ENCODE measurements at regions not wholly inside any gene's neighbourhood (a gene's known extent, or its start where the extent isn't known, plus 50 kb on each side); places are given as distances from the start of the nearest gene placed in this dataset.
"Not testable (repeated sequence)": the region's sequence is repeated elsewhere in the genome, so short reads cannot be mapped to it uniquely, and the experiment has no call there.

GRCh38 chr9:102941868-102942267 is 53.3 kb upstream of the CYLC2 start:
- DNase-seq (ENCODE audit: low spot score) = no peak

- no peak for DNase-seq (ENCODE audit: low spot score)
These were observed 72.6 kb upstream of the CYLC2 start for GRCh38 chr9:102922526-102922925.

- no peak for DNase-seq (ENCODE audit: low spot score)
These were observed 83.9 kb upstream of the CYLC2 start for GRCh38 chr9:102911185-102911584.

GRCh38 chr9:102905795-102906194 is 89.3 kb upstream of the CYLC2 start:
- DNase-seq (ENCODE audit: low spot score) = not testable (repeated sequence)

- no peak for DNase-seq (ENCODE audit: low spot score)
These were observed 103.1 kb upstream of the CYLC2 start for GRCh38 chr9:102892025-102892424.

- not testable (repeated sequence) for DNase-seq (ENCODE audit: low spot score)
These were observed 106.4 kb upstream of the CYLC2 start for GRCh38 chr9:102888747-102889146.

- no peak for DNase-seq (ENCODE audit: low spot score)
These were observed 119.4 kb upstream of the CYLC2 start for GRCh38 chr9:102875687-102876086.

GRCh38 chr9:102867488-102867887 is 127.6 kb upstream of the CYLC2 start:
- DNase-seq (ENCODE audit: low spot score) = no peak

- DNase-seq (ENCODE audit: low spot score) = no peak
These were observed 132.7 kb upstream of the CYLC2 start for GRCh38 chr9:102862478-102862877.

GRCh38 chr9:102855641-102856040 is 139.5 kb upstream of the CYLC2 start:
- no peak for DNase-seq (ENCODE audit: low spot score)

GRCh38 chr9:102845827-102846371 is 149.2 kb upstream of the CYLC2 start:
- no peak for DNase-seq (ENCODE audit: low spot score)

- DNase-seq (ENCODE audit: low spot score) = no peak
These were observed 150.4 kb upstream of the CYLC2 start for GRCh38 chr9:102844716-102845115.

GRCh38 chr9:102842423-102842822 is 152.7 kb upstream of the CYLC2 start:
- no peak for DNase-seq (ENCODE audit: low spot score)

GRCh38 chr9:102841376-102841775 is 153.8 kb upstream of the CYLC2 start:
- DNase-seq (ENCODE audit: low spot score) = no peak

- DNase-seq (ENCODE audit: low spot score) = no peak
These were observed 154.8 kb upstream of the CYLC2 start for GRCh38 chr9:102840335-102840734.

GRCh38 chr9:102832814-102833213 is 162.3 kb upstream of the CYLC2 start:
- DNase-seq (ENCODE audit: low spot score) = no peak

GRCh38 chr9:102796244-102796643 is 198.9 kb upstream of the CYLC2 start:
- DNase-seq (ENCODE audit: low spot score) = no peak

- no peak for DNase-seq (ENCODE audit: low spot score)
These were observed 199.6 kb upstream of the CYLC2 start for GRCh38 chr9:102795532-102795931.

GRCh38 chr9:102779356-102779755 is 215.8 kb upstream of the CYLC2 start:
- DNase-seq (ENCODE audit: low spot score) = no peak

GRCh38 chr9:102778746-102779145 is 216.4 kb upstream of the CYLC2 start:
- no peak for DNase-seq (ENCODE audit: low spot score)

GRCh38 chr9:102770704-102771103 is 224.4 kb upstream of the CYLC2 start:
- DNase-seq (ENCODE audit: low spot score) = no peak

- no peak for DNase-seq (ENCODE audit: low spot score)
These were observed 225.8 kb upstream of the CYLC2 start for GRCh38 chr9:102769307-102769706.

GRCh38 chr9:102768002-102768401 is 227.1 kb upstream of the CYLC2 start:
- no peak for DNase-seq (ENCODE audit: low spot score)

GRCh38 chr9:102767076-102767475 is 228.1 kb upstream of the CYLC2 start:
- no peak for DNase-seq (ENCODE audit: low spot score)

- DNase-seq (ENCODE audit: low spot score) = no peak
These were observed 254.6 kb upstream of the CYLC2 start for GRCh38 chr9:102740578-102740977.
